ENCODE measurements at regions not wholly inside any gene's neighbourhood (a gene's known extent, or its start where the extent isn't known, plus 50 kb on each side); places are given as distances from the start of the nearest gene placed in this dataset.

GRCh38 chr5:164256954-164257353, 751.5 kb downstream of the MAT2B start:
- no peaks in the 10 kb centered on the region for H3K27me3 Mint-ChIP-seq (ENCODE audit: low read depth)
- ChIA-PET CTCF (no interaction called here), POLR2A (no interaction called here)
- no peak overlapping the region for H3K4me3 Mint-ChIP-seq
- peaks cover 1% of the 10 kb centered on the region for H3K9me3 Mint-ChIP-seq
- no peak overlapping the region for H3K27ac Mint-ChIP-seq
- DNase-seq (ENCODE audit: low spot score) (no peak), ATAC-seq (no peak)
- H3K4me1 Mint-ChIP-seq, result peaks cover 25% of the 10 kb centered on the region
- TF ChIP-seq TEAD4 (CRISPR knock-in tag; IDR thresholded peaks at IDR 0.05) (no peak), CTCF (IDR thresholded peaks at IDR 0.05) (no peak), OVOL2 (CRISPR knock-in tag; IDR thresholded peaks at IDR 0.05; ENCODE audit: borderline replicate concordance) (no peak), ZNF423 (CRISPR knock-in tag; IDR thresholded peaks at IDR 0.05) (no peak), ERG (CRISPR knock-in tag; IDR thresholded peaks at IDR 0.05) (no peak), SOX15 (CRISPR knock-in tag; IDR thresholded peaks at IDR 0.05) (no peak), FOXP1 (CRISPR knock-in tag; IDR thresholded peaks at IDR 0.05; ENCODE audit: borderline replicate concordance) (no peak)
- H3K36me3 Mint-ChIP-seq, result no peaks in the 10 kb centered on the region

GRCh38 chr5:164265566-164265965, 760.1 kb downstream of the MAT2B start:
- ChIA-PET CTCF (no interaction called here), POLR2A (no interaction called here)
- Mint-ChIP-seq H3K9me3 (peaks cover 17% of the 10 kb centered on the region), H3K36me3 (no peaks in the 10 kb centered on the region; the same call in 1 of the 2 replicates), H3K4me1 (peaks cover 12% of the 10 kb centered on the region), H3K27me3 (ENCODE audit: low read depth) (no peaks in the 10 kb centered on the region), H3K27ac (no peak overlapping the region), H3K4me3 (no peak overlapping the region)
- no peak for ATAC-seq
- DNase-seq (ENCODE audit: low spot score), result no peak
- TF ChIP-seq ZNF396 (CRISPR knock-in tag; IDR thresholded peaks at IDR 0.05; ENCODE audit: borderline replicate concordance) (no peak), NR1H2 (CRISPR knock-in tag; IDR thresholded peaks at IDR 0.05) (no peak), ZSCAN18 (CRISPR knock-in tag; IDR thresholded peaks at IDR 0.05) (no peak), SP1 (CRISPR knock-in tag; conservative IDR thresholded peaks at IDR 0.05) (no peak), PRDM15 (CRISPR knock-in tag; IDR thresholded peaks at IDR 0.05) (no peak), ATF3 (CRISPR knock-in tag; conservative IDR thresholded peaks at IDR 0.05) (no peak), ZNF425 (CRISPR knock-in tag; conservative IDR thresholded peaks at IDR 0.05) (no peak), STAT6 (CRISPR knock-in tag; conservative IDR thresholded peaks at IDR 0.05; ENCODE audit: low read depth) (no peak), HMGA2 (CRISPR knock-in tag; IDR thresholded peaks at IDR 0.05) (no peak), JAZF1 (CRISPR knock-in tag; IDR thresholded peaks at IDR 0.05) (no peak)
